EL (cell line): ENCODE measurements at regions not wholly inside any gene's neighbourhood (a gene's known extent, or its start where the extent isn't known, plus 50 kb on each side); places are given as distances from the start of the nearest gene placed in this dataset.
A peak's percentile ranks its signal among the peaks of the same experiment; 100 is the strongest.
"Not testable (repeated sequence)": the region's sequence is repeated elsewhere in the genome, so short reads cannot be mapped to it uniquely, and the experiment has no call there.

Source experiments
- DNase-seq: peaks from one replicate; pipeline ENCODE4 v3.0.0-alpha.2; 2016

GRCh38 chr1:219863816-219864215 lies 64.5 kb downstream of the SLC30A10 start:
- not testable (repeated sequence) for DNase-seq

- DNase-seq: no peak
These were observed 66.0 kb downstream of the SLC30A10 start for GRCh38 chr1:219862366-219862765.

- no peak for DNase-seq
These were observed 69.4 kb downstream of the SLC30A10 start for GRCh38 chr1:219858980-219859379.

- peak; percentile 45 for DNase-seq
These were observed 81.0 kb downstream of the SLC30A10 start for GRCh38 chr1:219847215-219847855.

- DNase-seq: not testable (repeated sequence)
These were observed 88.8 kb downstream of the SLC30A10 start for GRCh38 chr1:219839595-219839994.

GRCh38 chr1:219837994-219838294 lies 90.4 kb downstream of the SLC30A10 start:
- DNase-seq: no peak

- DNase-seq: peak; percentile 52
These were observed 90.9 kb downstream of the SLC30A10 start for GRCh38 chr1:219837274-219837993.

- no peak for DNase-seq
These were observed 93.9 kb downstream of the SLC30A10 start for GRCh38 chr1:219834314-219834917.

GRCh38 chr1:219833214-219833815 lies 95.0 kb downstream of the SLC30A10 start:
- no peak for DNase-seq

- DNase-seq: no peak
These were observed 102.1 kb downstream of the SLC30A10 start for GRCh38 chr1:219826290-219826689.

- no peak for DNase-seq
These were observed 103.0 kb downstream of the SLC30A10 start for GRCh38 chr1:219825355-219825754.

GRCh38 chr1:219824338-219824737 lies 104.0 kb downstream of the SLC30A10 start:
- DNase-seq: no peak

- DNase-seq: no peak
These were observed 107.8 kb downstream of the SLC30A10 start for GRCh38 chr1:219820551-219820950.

- no peak for DNase-seq
These were observed 110.4 kb downstream of the SLC30A10 start for GRCh38 chr1:219817914-219818313.

GRCh38 chr1:219813294-219813693 lies 115.1 kb downstream of the SLC30A10 start:
- no peak for DNase-seq

- peak; percentile 63 for DNase-seq
These were observed 115.7 kb downstream of the SLC30A10 start for GRCh38 chr1:219812491-219813203.

- DNase-seq: no peak
These were observed 116.3 kb downstream of the SLC30A10 start for GRCh38 chr1:219812086-219812485.

GRCh38 chr1:219810451-219810850 lies 117.9 kb downstream of the SLC30A10 start:
- DNase-seq: no peak

GRCh38 chr1:219808790-219809189 lies 119.6 kb downstream of the SLC30A10 start:
- no peak for DNase-seq

- no peak for DNase-seq
These were observed 121.7 kb downstream of the SLC30A10 start for GRCh38 chr1:219806642-219807041.

- no peak for DNase-seq
These were observed 122.3 kb downstream of the SLC30A10 start for GRCh38 chr1:219806020-219806419.

- no peak for DNase-seq
These were observed 123.2 kb downstream of the SLC30A10 start for GRCh38 chr1:219805191-219805590.

- DNase-seq: no peak
These were observed 127.1 kb downstream of the SLC30A10 start for GRCh38 chr1:219801156-219801820.
